ENCODE measurements at regions not wholly inside any gene's neighbourhood (a gene's known extent, or its start where the extent isn't known, plus 50 kb on each side); places are given as distances from the start of the nearest gene placed in this dataset.

DNA sequence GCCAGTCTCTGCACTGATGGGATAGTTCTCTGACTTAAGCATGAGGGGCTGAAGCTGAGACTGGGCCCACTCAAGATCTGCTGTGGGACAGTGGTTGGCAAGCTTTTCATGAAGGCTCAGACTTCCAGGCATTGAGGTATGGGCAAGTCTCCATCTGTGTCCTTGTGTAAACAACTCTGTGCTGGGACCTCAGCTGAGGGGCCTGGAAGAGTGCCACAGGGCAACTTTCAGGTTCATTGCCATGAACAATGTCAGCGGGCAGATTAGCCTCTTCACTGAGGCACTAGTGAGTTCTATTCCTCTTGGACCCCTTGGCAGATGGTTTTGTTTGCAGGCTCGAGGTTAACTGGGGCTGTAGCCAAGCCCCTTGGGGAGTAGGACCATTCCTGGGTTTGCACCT lies 127.1 kb downstream of the MRPS30 start:
- TF ChIP-seq CTCF (IDR thresholded peaks at IDR 0.05; ENCODE audit: poor library complexity) = no peak
- no peak for TF ChIP-seq EZH2phosphoT487 (IDR thresholded peaks at IDR 0.05; ENCODE audit: low read depth, severe bottlenecking, unreplicated experiment)
- no peak for TF ChIP-seq EZH2 (IDR thresholded peaks at IDR 0.05; ENCODE audit: borderline replicate concordance)
